ENCODE measurements at regions not wholly inside any gene's neighbourhood (a gene's known extent, or its start where the extent isn't known, plus 50 kb on each side); places are given as distances from the start of the nearest gene placed in this dataset.

DNA sequence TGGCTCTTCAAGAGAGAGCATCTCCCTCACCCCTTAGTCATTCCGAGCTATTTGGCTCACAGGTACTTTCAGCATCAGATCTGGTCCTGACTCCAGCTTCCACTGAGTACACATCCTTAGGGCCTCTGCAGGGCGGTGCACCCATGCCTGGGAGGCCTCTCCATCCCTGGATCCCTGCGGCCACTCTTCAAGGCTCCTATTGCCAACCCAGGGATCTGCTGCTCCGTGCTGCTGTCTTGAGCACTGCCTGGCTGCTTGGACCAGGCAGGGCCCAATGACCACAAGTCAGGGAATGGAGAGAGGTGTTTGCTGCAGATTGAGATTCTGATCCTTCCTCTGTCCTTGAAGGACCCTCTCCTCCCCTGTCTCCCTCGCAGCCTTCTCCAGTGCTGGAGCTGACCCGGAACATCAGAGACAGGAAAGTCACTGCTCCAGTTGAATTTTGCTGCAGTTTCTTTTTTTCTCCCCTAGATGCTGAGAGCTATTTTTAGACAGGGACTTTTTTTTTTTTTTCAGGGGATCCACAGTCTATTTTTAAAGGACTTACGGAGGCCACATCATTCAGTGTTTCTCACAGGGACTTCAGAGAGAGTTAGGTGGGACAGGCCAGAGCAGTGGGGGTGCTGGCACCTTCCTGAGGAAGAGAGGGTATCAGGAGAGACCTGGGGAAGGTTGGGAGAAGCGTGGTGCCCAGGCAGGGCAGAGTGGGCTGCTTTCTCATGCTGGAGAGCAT lies 50.1 kb upstream of the KCNA1 start:
- DNase-seq: no peak

Data from activated gamma-delta T cell treated with Interleukin-2 at 50 U/mL for 16 hours (primary cell).